Esophagus muscularis mucosa (tissue), 4 donors: ENCODE measurements at regions not wholly inside any gene's neighbourhood (a gene's known extent, or its start where the extent isn't known, plus 50 kb on each side); places are given as distances from the start of the nearest gene placed in this dataset.

ENCODE experiments used
- EP300 ChIP-seq: sonication (generic); formaldehyde crosslinking; IDR thresholded peaks from one replicate; pipeline ENCODE4 v1.6.1; 2017; ENCODE audit warnings: antibody characterized with exemption
- POLR2A ChIP-seq: fragments of 450-650 bp; IDR thresholded peaks from one replicate; pipeline ENCODE4 v1.6.1; 2017; ENCODE audit warnings: antibody characterized with exemption, moderate library complexity, mild to moderate bottlenecking, low read depth
- TF ChIP-seq, protein P1 (sequence below), 3 experiments: fragments of 200-600 bp in 2 of 3; fragments of 450-650 bp in 1 of 3; sonication (generic) in 2 of 3; IDR thresholded peaks; one replicate each; pipeline ENCODE4 v1.5.1; 2017 to 2019; ENCODE audit warnings: antibody characterized with exemption in 3 of 3, mild to moderate bottlenecking in 2 of 3, moderate library complexity in 1 of 3

DNA sequence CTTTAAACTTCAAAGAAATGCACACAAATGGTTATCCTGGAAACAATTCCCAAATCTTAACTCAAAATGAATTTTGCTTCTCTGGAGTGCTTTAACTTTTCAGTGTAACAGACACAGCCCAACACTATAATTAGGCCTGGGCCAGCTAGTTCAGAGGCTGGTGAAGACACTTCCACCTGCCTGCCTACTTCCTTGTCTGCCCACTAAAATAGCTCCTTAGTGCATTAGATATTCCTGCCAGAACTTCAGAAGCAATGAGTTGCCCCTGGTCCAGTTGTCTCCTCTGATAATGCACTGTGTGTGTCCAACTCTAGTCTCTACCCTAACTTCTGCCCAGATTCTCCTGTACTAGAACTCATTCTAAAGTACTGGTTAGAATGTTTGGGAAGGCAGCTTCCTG is 150.9 kb upstream of the PRSS58 start:
- TF ChIP-seq POLR2A = no peak
- TF ChIP-seq, protein P1, sequence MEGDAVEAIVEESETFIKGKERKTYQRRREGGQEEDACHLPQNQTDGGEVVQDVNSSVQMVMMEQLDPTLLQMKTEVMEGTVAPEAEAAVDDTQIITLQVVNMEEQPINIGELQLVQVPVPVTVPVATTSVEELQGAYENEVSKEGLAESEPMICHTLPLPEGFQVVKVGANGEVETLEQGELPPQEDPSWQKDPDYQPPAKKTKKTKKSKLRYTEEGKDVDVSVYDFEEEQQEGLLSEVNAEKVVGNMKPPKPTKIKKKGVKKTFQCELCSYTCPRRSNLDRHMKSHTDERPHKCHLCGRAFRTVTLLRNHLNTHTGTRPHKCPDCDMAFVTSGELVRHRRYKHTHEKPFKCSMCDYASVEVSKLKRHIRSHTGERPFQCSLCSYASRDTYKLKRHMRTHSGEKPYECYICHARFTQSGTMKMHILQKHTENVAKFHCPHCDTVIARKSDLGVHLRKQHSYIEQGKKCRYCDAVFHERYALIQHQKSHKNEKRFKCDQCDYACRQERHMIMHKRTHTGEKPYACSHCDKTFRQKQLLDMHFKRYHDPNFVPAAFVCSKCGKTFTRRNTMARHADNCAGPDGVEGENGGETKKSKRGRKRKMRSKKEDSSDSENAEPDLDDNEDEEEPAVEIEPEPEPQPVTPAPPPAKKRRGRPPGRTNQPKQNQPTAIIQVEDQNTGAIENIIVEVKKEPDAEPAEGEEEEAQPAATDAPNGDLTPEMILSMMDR (IDR thresholded peaks at IDR 0.05) = no peak
- no peak for TF ChIP-seq EP300
